ENCODE measurements at regions not wholly inside any gene's neighbourhood (a gene's known extent, or its start where the extent isn't known, plus 50 kb on each side); places are given as distances from the start of the nearest gene placed in this dataset.

GRCh38 chr7:52317921-52318320, 717.5 kb upstream of the POM121L12 start:
- TF ChIP-seq EZH2 (IDR thresholded peaks at IDR 0.05; ENCODE audit: borderline replicate concordance, low read length) (no peak), CTCF (conservative IDR thresholded peaks at IDR 0.05 in 1 of 2, IDR thresholded peaks at IDR 0.05 in 1 of 2; ENCODE audit: extremely low read depth in 1 of 2, insufficient read depth in 1 of 2, low read depth in 1 of 2, low read length in 2 of 2) (no peak)

Data from mammary epithelial cell (primary cell).